ENCODE measurements at regions not wholly inside any gene's neighbourhood (a gene's known extent, or its start where the extent isn't known, plus 50 kb on each side); places are given as distances from the start of the nearest gene placed in this dataset.

DNA sequence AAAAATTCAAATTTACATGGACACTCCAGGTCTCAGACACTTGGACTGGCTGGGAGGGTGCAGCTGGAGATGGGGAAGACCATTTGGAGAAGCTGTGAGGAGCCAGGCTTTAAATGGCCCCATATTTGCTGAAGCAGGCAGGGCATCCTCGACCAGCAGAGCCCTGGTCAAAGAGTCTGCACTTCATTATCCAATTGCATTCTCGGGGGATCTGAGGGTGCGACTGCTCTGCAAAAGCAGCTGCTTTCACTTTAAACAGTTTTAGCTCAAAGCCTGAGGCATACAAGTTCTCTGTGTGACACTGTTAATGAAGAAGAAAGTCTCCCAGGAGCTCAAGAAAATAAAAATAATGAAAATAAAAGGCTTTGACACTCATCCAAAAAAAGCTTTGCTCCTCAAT lies 98.0 kb upstream of the SLC25A36 start:
- TF ChIP-seq POLR2AphosphoS5 (IDR thresholded peaks at IDR 0.05; ENCODE audit: borderline replicate concordance, low read depth, low read length) (no peak), EZH2 (IDR thresholded peaks at IDR 0.05) (no peak)
